ENCODE measurements at regions not wholly inside any gene's neighbourhood (a gene's known extent, or its start where the extent isn't known, plus 50 kb on each side); places are given as distances from the start of the nearest gene placed in this dataset.

GRCh38 chr3:31357451-31357850 lies 175.3 kb upstream of the STT3B start:
- DNase-seq = no peak

- no peak for DNase-seq
These were observed 174.2 kb upstream of the STT3B start for GRCh38 chr3:31358473-31359070.

- DNase-seq = no peak
These were observed 171.1 kb upstream of the STT3B start for GRCh38 chr3:31361371-31362273.

- DNase-seq = no peak
These were observed 168.5 kb upstream of the STT3B start for GRCh38 chr3:31364188-31364587.

- DNase-seq = no peak
These were observed 168.0 kb upstream of the STT3B start for GRCh38 chr3:31364711-31365110.

- no peak for DNase-seq
These were observed 165.2 kb upstream of the STT3B start for GRCh38 chr3:31367518-31367917.

- DNase-seq = no peak
These were observed 162.9 kb upstream of the STT3B start for GRCh38 chr3:31369637-31370379.

- DNase-seq = no peak
These were observed 162.4 kb upstream of the STT3B start for GRCh38 chr3:31370380-31370666.

- DNase-seq = no peak
These were observed 162.0 kb upstream of the STT3B start for GRCh38 chr3:31370681-31371080.

- no peak for DNase-seq
These were observed 161.1 kb upstream of the STT3B start for GRCh38 chr3:31371484-31372177.

- no peak for DNase-seq
These were observed 159.0 kb upstream of the STT3B start for GRCh38 chr3:31373681-31374080.

- no peak for DNase-seq
These were observed 155.6 kb upstream of the STT3B start for GRCh38 chr3:31377045-31377642.

- no peak for DNase-seq
These were observed 154.5 kb upstream of the STT3B start for GRCh38 chr3:31378231-31378630.

- DNase-seq = no peak
These were observed 153.1 kb upstream of the STT3B start for GRCh38 chr3:31379598-31379997.

- DNase-seq = no peak
These were observed 149.9 kb upstream of the STT3B start for GRCh38 chr3:31382856-31383255.

- no peak for DNase-seq
These were observed 148.6 kb upstream of the STT3B start for GRCh38 chr3:31384117-31384516.

- no peak for DNase-seq
These were observed 142.8 kb upstream of the STT3B start for GRCh38 chr3:31389939-31390338.

- DNase-seq = no peak
These were observed 142.3 kb upstream of the STT3B start for GRCh38 chr3:31390466-31390865.

GRCh38 chr3:31391150-31391549 lies 141.6 kb upstream of the STT3B start:
- no peak for DNase-seq

GRCh38 chr3:31392568-31392967 lies 140.2 kb upstream of the STT3B start:
- DNase-seq = no peak

- no peak for DNase-seq
These were observed 133.5 kb upstream of the STT3B start for GRCh38 chr3:31399271-31399670.

- no peak for DNase-seq
These were observed 130.6 kb upstream of the STT3B start for GRCh38 chr3:31402117-31402516.

GRCh38 chr3:31403197-31403596 lies 129.5 kb upstream of the STT3B start:
- DNase-seq = no peak
